OCI-LY1 (cell line): ENCODE measurements at regions not wholly inside any gene's neighbourhood (a gene's known extent, or its start where the extent isn't known, plus 50 kb on each side); places are given as distances from the start of the nearest gene placed in this dataset.

ENCODE experiments used
- EZH2 ChIP-seq: fragments of 200-600 bp; sonication (generic), shearing (Covaris generic); IDR thresholded peaks from 2 replicates; pipeline ENCODE4 v1.8.0; 2017; ENCODE audit warnings: borderline replicate concordance, mixed run types, mild to moderate bottlenecking, antibody characterized with exemption, low read length, moderate library complexity, mixed read lengths
- TF ChIP-seq, protein P1 (sequence below): fragments of 200-600 bp; sonication (generic), shearing (Covaris generic); IDR thresholded peaks from 2 replicates; pipeline ENCODE4 v1.5.1; 2017; ENCODE audit warnings: mild to moderate bottlenecking, antibody characterized with exemption, low read length, moderate library complexity, mixed read lengths

DNA sequence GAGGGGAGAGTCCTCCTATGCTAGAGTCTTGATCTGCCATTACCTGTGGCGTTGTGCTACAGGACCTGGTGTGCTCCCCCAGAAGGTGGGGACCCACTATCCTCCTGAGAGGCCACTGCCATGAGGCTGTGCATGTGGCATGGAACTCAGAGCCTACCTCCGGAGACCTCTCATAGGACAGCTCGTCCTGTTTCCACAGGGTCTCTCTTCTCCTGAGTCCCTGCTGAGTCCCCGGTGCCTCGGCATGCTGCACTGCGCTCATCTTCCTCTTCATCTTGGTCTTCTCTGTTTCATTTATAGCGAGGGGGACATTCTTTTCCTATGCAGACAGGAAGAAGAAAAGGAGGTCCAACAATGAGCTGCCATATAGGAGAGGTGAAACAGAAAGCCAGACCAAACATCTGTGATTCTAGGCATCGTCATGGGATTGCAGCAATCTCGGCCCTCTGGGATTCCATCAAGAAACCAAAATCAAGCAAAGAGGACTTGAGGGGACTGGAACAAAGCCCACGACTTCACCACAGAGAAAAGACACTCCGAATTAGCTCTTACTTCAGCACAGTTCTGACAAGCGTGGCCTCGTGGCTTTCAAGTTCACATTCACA is 83.7 kb downstream of the KCNF1 start:
- TF ChIP-seq, protein P1, sequence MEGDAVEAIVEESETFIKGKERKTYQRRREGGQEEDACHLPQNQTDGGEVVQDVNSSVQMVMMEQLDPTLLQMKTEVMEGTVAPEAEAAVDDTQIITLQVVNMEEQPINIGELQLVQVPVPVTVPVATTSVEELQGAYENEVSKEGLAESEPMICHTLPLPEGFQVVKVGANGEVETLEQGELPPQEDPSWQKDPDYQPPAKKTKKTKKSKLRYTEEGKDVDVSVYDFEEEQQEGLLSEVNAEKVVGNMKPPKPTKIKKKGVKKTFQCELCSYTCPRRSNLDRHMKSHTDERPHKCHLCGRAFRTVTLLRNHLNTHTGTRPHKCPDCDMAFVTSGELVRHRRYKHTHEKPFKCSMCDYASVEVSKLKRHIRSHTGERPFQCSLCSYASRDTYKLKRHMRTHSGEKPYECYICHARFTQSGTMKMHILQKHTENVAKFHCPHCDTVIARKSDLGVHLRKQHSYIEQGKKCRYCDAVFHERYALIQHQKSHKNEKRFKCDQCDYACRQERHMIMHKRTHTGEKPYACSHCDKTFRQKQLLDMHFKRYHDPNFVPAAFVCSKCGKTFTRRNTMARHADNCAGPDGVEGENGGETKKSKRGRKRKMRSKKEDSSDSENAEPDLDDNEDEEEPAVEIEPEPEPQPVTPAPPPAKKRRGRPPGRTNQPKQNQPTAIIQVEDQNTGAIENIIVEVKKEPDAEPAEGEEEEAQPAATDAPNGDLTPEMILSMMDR: no peak
- TF ChIP-seq EZH2: no peak
